Hematopoietic multipotent progenitor cell (in vitro differentiated cells): ENCODE measurements at regions not wholly inside any gene's neighbourhood (a gene's known extent, or its start where the extent isn't known, plus 50 kb on each side); places are given as distances from the start of the nearest gene placed in this dataset.
A peak's percentile ranks its signal among the peaks of the same experiment; 100 is the strongest.

Experiments used
- DNase-seq, 3 donors: peaks; one replicate each; pipeline ENCODE4 v3.0.0-alpha.2; 2011 to 2015; ENCODE audit warnings: low read depth in 2 of 3, low spot score in 2 of 3

DNA sequence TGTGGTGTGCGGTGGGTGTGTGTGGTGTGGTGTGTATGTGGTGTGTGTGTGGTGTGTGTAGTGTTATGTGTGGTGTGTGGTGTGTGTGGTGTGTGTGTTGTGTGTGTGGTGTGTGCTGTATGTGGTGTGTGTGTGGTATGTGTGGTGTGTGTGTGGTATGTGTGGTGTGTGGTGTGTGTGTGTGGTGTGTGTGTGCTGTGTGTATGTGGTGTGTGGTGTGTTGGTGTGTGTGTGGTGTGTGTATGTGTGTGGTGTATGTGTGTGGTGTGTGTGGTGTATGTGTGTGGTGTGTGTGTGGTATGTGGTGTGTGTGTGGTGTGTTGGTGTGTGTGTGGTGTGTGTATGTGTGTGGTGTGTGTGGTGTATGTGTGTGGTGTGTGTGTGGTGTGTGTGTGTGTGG is 144.3 kb downstream of the HSD17B3 start:
- no peak for DNase-seq

DNA sequence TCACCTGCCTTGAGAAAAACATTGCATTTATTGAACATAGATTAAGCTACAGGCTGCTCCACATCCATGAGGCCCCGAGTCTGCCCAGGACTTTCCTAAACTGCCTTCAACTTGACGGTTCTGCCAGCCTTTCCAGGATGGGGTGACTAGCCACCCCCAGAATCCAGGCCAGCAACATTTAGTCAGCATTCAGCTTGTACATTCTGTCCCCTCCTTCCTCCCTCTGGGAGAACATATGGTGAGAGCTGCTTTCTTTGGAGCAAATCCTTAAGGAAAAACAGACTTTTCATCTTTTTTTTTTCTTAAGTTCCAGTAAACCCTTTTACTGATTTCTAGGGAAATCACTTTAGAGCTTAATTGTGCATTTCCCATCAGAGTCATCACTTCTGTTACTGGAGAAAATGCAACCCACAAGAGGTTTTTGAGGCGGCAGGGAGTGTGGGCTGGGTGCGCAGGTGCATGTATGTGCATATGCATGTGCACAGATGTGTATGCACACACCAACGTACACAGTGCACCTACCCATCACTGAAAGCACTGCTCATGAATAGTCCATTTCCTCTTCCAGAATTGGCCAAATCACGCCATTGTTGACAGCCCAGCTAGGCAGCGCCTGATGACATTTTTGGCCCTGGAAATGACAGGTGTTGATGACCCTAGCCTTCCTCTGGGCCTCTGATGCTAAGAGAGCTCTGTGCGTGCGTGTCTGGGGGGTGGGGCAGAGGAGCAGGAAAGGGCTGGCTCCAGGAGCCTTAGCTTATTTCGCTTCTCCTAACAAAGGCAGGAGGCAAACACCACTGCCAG is 145.6 kb downstream of the HSD17B3 start:
- DNase-seq, result no peak

DNA sequence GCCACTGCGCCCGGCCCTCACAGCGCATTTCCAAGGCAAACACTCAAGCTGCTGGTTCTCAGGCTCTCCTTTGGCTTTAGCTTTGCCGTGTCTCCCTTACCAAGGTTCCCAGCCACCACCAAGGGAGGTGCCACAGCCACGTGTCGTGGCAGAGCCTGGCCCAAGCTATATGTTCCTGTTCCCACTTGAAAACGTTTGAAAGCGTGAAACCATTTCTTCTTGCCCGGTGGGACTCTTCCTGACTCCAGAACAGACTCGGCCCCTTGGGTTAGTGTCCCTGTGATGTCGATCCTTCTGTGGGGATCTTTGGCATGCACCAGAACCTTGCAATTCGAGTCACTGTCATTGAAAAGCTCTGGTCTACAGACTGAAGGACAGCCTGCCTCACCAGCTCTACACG is 147.9 kb downstream of the HSD17B3 start:
- DNase-seq, result no peak

DNA sequence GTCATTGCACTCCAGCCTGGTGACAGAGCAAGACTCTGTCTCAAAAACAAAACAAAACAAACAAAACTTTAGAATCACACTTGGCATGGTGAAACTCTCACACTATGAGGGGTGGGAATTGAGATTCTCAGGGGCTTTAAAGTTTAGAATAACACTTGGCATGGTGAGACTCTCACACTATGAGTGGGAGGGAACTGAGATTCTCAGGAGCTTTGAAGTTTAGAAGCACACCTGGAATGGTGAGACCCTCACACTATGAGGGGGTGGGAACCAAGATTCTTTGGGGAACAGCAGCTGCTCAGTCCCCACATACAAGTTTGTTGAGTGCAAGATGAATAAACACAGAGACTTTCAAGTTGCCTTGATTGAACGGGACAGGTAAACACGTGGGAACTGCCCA is 149.4 kb downstream of the HSD17B3 start:
- no peak for DNase-seq

DNA sequence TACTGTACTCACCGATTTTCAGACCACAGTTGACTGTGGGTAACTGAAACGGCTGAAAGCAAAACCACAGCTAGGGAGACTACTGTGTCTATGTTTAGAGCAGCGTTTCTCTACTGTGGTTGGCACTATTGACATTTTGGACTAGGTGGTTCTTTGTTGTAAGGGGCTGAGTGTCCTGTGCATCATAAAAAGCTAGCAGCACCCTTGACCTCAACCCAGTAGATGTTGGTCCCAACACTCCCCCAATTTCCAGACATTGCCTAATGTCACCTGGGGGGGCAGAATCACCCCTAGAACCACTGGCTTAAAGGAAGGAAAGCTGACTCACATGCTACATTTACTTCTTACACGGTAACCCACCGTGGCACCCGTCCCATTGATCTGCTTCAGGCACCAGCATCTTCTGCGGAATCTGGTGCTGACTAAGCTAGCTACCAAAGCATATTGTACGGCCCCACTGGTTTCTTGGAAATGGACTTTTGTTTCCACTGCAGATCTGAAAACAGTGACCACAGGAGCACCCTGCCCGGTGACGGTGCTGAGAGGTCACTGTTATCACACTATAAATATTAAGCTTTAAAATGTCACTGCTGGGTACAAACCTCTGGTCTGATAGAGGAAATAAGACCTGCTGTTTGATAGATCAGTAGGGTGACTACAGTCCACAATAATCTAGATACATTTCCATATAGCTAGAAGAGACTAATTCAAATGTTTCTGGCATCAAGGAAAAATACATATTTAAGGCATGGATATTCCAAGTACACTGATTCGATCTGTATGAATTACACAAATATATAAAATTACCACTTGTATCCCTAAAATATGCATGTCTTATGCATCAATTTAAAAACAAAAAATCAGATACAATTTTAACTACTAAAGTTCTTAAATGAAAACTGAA is 151.4 kb downstream of the HSD17B3 start:
- peak in 2 of 3 donors; percentile 72 to 77 for DNase-seq

DNA sequence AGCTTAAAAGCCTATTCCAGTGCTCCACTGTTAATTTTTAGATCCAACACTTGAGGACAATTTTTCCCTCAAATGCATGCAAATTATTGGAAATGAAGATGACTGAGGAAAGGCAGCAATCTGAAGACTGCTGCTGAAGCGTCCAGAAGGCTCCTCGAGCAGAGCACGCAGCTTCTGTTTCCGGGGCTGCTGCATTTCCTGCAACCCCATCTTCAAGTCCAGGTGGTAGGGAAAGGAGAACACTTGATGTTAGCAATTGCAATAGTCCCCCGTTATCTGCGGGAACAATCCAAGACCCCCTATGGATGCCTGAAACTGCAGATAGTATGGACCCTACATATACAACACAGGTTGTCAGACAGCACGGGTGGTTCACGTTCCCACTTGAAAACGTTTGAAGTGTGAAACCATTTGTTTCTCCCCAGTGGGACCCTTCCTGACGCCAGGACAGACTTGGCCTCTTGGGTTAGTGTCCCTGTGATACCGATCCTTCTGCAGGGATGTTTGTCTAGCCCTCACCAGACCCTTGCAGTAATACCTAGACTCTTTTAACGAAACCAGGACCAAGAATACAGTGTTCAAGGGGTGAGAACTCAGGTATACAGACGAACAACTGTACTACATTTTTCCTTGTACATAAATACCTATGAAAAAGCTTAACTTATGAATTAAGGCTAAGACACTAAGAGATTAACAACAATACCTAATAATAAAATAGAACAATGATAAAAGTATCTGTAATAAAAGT is 152.3 kb downstream of the HSD17B3 start:
- peak in 1 of 3 donors; percentile 16 for DNase-seq

DNA sequence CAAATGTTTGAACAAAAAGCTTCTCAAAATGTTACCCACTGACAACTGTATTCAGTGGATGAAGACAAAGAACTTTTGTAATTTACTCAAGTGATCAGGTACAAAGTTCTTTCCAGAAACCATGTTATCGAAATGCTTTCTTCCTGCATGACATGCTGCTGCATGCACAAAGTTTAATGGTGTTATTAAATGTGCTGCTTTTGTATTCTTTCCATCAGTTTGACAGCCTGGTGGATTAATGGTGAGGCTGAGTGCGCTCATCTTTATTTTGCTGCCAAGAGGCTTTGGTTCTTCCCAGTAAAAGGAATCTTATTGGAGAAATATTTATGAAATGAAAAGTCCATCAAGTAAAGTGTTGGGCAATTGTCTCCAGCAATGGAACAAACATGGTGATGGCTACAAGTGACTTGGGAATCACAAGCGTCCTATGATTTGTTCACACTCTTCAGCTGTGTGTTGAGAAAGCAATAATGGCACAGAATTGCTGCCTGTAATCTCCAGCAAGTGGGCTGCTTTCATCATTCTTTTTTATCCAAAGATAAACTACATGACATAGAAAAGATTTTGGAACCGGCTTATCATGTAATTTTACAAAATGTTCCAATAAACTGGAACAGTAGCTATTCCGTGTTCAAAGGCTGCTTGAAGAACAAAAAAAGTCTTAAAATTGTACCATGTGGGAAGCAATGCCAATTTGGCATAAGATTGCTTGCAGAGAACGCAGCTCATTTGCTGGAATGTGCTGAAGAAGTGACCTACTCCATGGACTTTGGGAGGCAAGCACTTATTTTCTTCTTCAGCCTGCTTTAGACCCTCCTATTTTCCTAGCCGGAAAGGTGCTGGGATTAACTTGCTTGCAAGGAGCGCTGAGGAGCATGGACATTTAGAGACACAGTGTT is 153.1 kb downstream of the HSD17B3 start:
- DNase-seq, result no peak

DNA sequence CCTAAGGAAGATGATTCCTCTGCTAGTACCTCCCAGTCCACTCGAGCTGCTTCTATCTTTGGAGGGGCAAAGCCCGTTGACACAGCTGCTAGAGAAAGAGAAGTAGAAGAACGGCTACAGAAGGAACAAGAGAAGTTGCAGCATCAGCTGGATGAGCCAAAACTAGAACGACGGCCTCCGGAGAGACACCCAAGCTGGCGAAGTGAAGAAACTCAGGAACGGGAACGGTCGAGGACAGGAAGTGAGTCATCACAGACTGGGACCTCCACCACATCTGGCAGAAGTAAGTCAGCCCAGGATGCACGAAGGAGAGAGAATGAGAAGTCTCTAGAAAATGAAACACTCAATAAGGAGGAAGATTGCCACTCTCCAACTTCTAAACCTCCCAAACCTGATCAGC is 154.9 kb downstream of the HSD17B3 start:
- DNase-seq, result peak in 1 of 3 donors; percentile 14

DNA sequence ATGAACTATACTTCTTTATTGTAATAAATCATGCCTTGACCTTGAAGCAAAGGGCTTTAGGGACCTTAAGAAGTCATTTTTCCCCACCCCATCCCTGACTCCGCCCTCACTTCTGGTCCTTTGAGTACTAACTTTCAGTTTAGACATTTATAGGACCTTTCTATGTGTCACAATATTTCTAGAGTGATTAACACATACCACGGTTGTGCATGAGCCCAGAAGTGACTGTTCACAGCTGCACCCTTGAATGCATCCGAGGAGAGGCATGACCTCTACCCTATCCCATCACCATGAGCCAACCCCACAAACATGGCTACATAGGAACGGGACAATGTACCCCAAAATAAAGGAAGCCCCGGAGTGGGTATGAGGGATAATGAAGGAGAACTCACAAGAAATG is 160.3 kb downstream of the HSD17B3 start:
- DNase-seq, result no peak

DNA sequence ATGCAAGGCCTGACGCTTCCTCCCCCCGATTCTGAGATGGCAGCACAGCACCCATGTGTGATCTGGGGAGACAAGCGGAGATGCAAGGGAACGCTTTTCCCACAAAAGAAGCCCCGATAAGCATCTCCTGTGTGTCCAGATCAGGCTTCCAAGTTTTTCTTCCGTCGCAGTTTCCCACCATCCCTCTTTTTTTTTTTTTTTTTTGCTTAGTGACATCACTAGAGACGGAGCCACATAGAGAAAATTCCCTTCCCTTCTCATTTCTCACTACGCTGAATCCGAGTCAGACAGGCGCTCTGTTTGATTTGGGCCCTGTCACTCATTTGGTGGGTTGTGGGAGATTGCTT is 160.9 kb downstream of the HSD17B3 start:
- no peak for DNase-seq

DNA sequence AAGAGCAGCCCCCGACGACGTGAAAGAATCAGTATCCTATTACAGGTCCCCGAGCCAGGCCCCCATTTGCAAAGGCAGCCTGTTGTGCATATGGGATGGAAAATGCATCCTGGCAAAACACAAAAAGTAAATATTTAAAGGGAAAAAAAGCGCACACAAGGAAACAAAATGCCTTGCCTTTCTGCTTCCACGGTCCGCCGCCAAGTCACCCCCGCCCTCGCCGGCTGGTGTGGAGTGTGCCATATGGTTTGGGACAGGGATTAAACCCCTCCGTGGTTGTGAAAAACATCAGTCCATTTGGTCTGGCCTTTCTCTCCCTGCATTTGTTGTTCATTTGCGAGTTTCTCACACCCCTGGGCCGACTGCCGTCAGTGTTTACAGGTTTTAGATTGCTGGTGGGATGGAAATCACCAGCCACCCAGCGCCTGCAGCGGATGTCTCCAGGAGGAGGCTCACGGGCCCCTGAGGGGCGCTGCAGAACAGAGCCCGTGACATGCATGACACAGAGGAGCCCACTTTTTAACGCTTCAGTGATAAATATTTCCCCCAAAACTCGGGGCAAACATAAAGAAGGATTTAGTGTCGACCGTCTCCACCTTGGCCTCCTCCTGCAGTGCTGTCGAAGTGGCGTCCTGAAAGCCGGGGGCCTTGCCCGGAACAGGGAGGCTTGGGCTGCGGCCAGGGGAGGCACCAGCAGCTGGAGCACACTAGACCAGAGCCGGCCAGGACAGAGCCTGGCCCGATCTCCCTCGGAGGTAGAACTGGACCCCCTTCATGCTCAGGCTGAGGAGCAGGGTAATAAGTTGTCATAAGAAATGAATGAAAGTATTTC is 161.5 kb downstream of the HSD17B3 start:
- no peak for DNase-seq

DNA sequence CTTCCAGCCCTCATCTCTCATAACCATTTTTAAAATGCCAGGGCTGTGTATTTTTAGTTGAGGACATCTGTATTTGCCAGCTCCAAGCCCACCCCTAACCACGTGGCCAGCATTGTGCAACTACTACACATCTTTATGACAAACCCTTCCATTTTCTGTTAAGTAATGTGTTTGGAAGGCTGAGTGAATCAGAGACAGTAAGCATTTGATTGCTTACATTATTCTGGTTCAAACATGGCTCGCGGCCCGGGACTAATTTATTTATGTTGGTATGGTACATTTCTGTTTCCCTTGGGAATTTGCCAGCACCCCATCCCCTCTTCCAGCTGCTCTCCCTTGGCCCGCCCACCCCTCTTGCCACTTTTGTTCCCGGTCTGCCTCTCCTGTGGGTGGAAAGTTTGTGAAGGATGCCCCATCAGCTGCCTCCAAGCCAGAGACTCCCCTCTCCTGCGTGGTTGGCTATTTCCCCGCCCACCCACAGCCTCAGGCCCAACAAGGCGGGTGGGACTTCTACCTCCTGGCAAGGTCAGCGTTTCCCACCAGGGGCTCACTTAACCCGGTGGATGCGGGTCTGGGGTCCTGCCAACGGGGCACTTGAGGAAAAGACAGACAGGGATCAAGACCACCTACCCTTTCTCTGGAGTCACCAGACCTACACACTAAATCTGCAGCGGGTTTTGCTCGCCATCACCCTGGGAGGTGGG is 162.2 kb downstream of the HSD17B3 start:
- DNase-seq, result no peak

DNA sequence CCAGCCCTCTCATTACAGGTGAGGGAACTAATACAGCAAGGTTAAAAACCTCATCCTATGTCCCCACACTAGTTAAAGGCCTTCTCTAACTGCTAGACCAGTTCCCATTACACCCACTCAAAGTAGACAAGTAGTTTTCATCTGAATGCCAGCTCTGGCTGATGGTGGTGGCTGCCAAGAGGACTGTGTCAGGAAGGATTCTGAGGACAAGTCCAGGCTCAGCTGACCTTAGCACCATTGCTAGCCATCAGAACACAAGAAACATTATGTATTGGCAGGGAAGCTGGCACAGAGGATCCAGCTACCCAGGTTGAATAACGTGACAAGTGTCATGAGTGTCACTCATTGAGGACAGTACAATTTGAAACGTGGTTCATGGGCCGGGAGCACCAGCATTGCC is 163.4 kb downstream of the HSD17B3 start:
- DNase-seq, result no peak

DNA sequence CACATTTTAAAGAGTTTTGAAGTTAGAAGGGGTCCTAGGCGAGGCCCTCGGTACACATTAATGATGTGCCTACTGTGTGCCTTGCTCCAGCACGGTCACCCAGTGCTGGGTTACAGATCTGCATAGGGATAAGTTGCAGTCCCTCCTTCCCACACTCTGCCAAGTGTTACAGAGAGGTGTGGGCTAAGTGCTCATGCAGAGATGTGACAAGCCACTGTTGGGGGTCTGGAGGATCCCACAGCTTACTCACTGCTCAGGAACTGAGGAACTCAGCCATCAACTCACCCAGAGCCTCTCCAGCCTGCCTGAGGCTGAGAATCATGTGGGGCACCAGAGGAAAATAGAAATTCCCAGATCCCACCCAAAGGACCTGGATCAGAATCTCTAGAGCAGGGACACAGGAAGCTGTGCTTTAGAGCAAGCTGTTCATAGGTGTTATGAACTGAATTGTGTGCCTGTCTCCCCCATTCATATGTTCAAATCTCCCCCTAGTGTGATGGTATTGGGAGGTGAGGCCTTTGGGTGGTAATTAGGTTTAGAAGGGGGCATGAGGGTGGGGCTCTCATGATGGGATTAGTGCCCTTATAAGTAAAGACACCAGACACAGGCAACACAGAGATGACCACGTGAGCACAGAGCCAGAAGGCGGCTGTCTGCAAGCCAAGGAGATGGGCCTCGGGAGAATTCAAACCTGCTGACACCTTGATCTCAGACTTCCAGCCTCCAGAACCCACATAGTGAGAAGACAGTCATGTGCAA is 164.1 kb downstream of the HSD17B3 start:
- no peak for DNase-seq

DNA sequence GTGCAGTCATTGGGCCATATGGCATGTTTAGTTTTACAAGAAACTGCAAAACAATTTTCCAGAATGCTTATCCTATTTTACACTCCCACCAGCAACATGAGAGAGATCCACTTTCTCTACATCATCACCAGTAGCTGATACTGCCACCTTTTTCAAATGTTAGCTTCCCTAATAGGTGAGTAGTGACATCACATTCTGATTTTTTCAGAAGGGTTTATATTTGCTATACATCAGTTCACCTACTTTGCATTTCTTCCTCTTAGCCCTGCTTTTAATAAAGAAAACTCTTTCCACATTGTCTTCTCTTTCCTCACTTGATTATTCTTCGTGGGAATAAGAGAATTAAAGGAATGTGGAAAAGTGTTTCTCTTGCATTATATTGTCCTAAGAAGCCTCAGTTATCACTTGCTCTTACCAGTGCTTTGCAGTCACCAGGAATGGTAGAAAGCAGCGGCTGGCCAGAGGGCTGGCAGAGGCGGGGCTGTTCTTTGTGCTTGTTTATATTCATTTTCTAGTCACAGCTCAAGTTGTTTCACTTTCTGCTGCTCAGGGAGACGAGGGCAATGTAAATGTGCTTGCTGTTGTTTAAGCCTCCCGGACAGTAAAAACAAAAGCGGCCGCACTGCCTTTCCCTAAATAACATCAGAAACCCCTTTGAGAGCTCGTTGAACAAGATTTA is 164.8 kb downstream of the HSD17B3 start:
- peak in 1 of 3 donors; percentile 36 for DNase-seq

DNA sequence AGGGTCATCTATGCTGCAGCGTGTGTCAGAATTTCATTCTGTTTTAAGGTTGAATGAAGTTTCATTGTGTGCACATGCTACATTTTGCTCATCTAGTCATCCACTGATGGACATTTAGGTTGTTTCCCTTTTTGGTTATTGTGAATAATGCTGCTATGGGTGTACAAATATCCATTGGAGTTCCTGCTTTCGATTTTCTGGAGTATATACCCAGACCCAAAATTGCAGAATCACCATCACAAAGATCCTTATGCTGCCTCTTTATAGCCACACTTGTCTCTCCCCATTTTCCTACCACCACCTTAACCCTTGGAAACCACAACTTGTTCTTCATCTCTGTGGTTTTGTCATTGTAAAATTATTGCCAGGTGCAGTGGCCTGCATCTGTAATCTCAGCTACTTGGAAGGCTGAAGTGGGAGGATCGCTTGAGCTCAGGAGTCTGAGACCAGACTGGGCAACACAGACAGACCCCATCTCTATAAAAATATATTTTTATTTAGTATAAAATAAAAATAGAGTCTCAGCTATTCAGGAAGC is 166.2 kb downstream of the HSD17B3 start:
- DNase-seq, result no peak

DNA sequence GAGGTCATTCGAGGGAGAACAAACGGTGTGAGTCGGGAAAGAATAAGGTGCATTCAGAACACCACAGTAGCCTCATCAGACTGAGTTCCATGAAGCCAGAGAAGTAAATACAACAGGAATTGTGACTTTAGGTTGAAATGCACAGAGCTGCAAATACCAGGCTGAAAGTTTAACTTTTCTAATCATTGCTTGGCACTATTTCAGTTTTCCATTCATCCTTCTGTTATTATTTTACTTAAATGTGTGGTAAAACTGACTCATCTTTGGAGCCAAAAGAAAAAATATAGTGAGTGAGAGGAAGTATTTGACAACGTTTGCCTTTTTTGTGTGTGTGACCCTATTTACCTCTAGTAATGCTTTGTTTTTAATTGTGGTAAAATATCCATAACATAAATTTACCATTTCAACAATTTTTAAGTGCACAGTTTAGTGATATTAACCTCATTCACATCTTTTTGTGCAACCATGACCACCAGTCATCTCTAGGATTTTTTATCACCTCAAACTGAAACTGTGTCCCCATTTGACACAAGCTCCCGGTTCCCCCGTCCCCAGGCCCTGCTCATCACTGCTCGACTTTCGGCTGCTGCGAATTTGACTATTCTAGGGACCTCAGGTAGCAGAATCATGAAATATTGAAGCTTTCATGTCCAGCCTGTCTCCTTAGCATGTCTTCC is 166.8 kb downstream of the HSD17B3 start:
- no peak for DNase-seq
